ENCODE measurements at regions not wholly inside any gene's neighbourhood (a gene's known extent, or its start where the extent isn't known, plus 50 kb on each side); places are given as distances from the start of the nearest gene placed in this dataset.

- no peak for DNase-seq
- Histone ChIP-seq H2BK5ac (ENCODE audit: low read depth, low read length, poor library complexity) (no peak overlapping the region), H2AFZ (ENCODE audit: insufficient read depth, low read length, poor library complexity) (no peak overlapping the region), H3K4me2 (ENCODE audit: low read length) (no peak overlapping the region), H3K27me3 (ENCODE audit: insufficient read depth, low read length) (no peaks in the 10 kb centered on the region), H2AK5ac (ENCODE audit: low read length) (no peak overlapping the region), H3K79me1 (ENCODE audit: low read length) (no peaks in the 10 kb centered on the region), H3K14ac (ENCODE audit: low read length) (no peak overlapping the region), H4K12ac (ENCODE audit: low read depth, low read length) (no peak overlapping the region), H4K91ac (ENCODE audit: low read depth, low read length) (no peak overlapping the region), H3K18ac (ENCODE audit: low read length) (no peak overlapping the region), H3K4me3 (ENCODE audit: low read depth, low read length) (no peak overlapping the region), H3K27ac (ENCODE audit: low read depth, low read length) (no peak overlapping the region), H2BK120ac (ENCODE audit: insufficient read depth, low read length, poor library complexity) (no peak overlapping the region), H3K36me3 (ENCODE audit: control insufficient read depth in 1 of 2, insufficient read depth in 2 of 2, low read length in 2 of 2) (no peaks in the 10 kb centered on the region), H3K9me3 (ENCODE audit: insufficient read depth, low read depth, low read length) (no peaks in the 10 kb centered on the region), H3K4me1 (ENCODE audit: control insufficient read depth in 1 of 2, insufficient read depth in 2 of 2, low read length in 2 of 2) (no peaks in the 10 kb centered on the region), H3K4ac (ENCODE audit: low read depth, low read length) (no peak overlapping the region), H3K9ac (ENCODE audit: low read length) (no peak overlapping the region), H3K79me2 (ENCODE audit: control insufficient read depth, insufficient read depth, low read length, poor library complexity) (no peaks in the 10 kb centered on the region), H4K8ac (ENCODE audit: low read depth, low read length) (no peak overlapping the region), H3K23ac (ENCODE audit: low read length) (no peak overlapping the region), H2BK12ac (ENCODE audit: low read length) (no peak overlapping the region)
- WGBS (ENCODE audit: extremely low coverage, insufficient coverage, insufficient read length): no CpG with 5 or more reads among the region's 8 CpGs
Measured at GRCh38 chr4:182107931-182108330, 135.3 kb upstream of the TENM3 start.

- no peak overlapping the region for H4K12ac ChIP-seq (ENCODE audit: low read depth, low read length)
- no peak overlapping the region for H4K8ac ChIP-seq (ENCODE audit: low read depth, low read length)
- H3K9ac ChIP-seq (ENCODE audit: low read length): no peak overlapping the region
- H3K4me3 ChIP-seq (ENCODE audit: low read depth, low read length): no peak overlapping the region
- DNase-seq: no peak
- no peak overlapping the region for H4K91ac ChIP-seq (ENCODE audit: low read depth, low read length)
- H3K27me3 ChIP-seq (ENCODE audit: insufficient read depth, low read length): no peaks in the 10 kb centered on the region
- no peak overlapping the region for H3K27ac ChIP-seq (ENCODE audit: low read depth, low read length)
- no peaks in the 10 kb centered on the region for H3K79me1 ChIP-seq (ENCODE audit: low read length)
- H3K4me2 ChIP-seq (ENCODE audit: low read length): no peak overlapping the region
- no peaks in the 10 kb centered on the region for H3K4me1 ChIP-seq (ENCODE audit: control insufficient read depth in 1 of 2, insufficient read depth in 2 of 2, low read length in 2 of 2)
- no peak overlapping the region for H2BK120ac ChIP-seq (ENCODE audit: insufficient read depth, low read length, poor library complexity)
- no peak overlapping the region for H2AK5ac ChIP-seq (ENCODE audit: low read length)
- no peak overlapping the region for H3K4ac ChIP-seq (ENCODE audit: low read depth, low read length)
- no CpG with 5 or more reads among the region's 1 CpG for WGBS (ENCODE audit: extremely low coverage, insufficient coverage, insufficient read length)
- H3K14ac ChIP-seq (ENCODE audit: low read length): no peak overlapping the region
- no peak overlapping the region for H3K18ac ChIP-seq (ENCODE audit: low read length)
- no peak overlapping the region for H3K23ac ChIP-seq (ENCODE audit: low read length)
- no peaks in the 10 kb centered on the region for H3K36me3 ChIP-seq (ENCODE audit: control insufficient read depth in 1 of 2, insufficient read depth in 2 of 2, low read length in 2 of 2)
- no peaks in the 10 kb centered on the region for H3K9me3 ChIP-seq (ENCODE audit: insufficient read depth, low read depth, low read length)
- no peak overlapping the region for H2AFZ ChIP-seq (ENCODE audit: insufficient read depth, low read length, poor library complexity)
- no peak overlapping the region for H2BK12ac ChIP-seq (ENCODE audit: low read length)
- no peak overlapping the region for H2BK5ac ChIP-seq (ENCODE audit: low read depth, low read length, poor library complexity)
- no peaks in the 10 kb centered on the region for H3K79me2 ChIP-seq (ENCODE audit: control insufficient read depth, insufficient read depth, low read length, poor library complexity)
Measured at GRCh38 chr4:182111586-182111985, 131.6 kb upstream of the TENM3 start.

- H3K4me2 ChIP-seq (ENCODE audit: low read length): no peak overlapping the region
- no peaks in the 10 kb centered on the region for H3K27me3 ChIP-seq (ENCODE audit: insufficient read depth, low read length)
- DNase-seq: no peak
- no peak overlapping the region for H3K14ac ChIP-seq (ENCODE audit: low read length)
- H3K79me1 ChIP-seq (ENCODE audit: low read length): no peaks in the 10 kb centered on the region
- no peak overlapping the region for H3K4me3 ChIP-seq (ENCODE audit: low read depth, low read length)
- no peaks in the 10 kb centered on the region for H3K36me3 ChIP-seq (ENCODE audit: control insufficient read depth in 1 of 2, insufficient read depth in 2 of 2, low read length in 2 of 2)
- H2AK5ac ChIP-seq (ENCODE audit: low read length): no peak overlapping the region
- H3K27ac ChIP-seq (ENCODE audit: low read depth, low read length): no peak overlapping the region
- H4K12ac ChIP-seq (ENCODE audit: low read depth, low read length): no peak overlapping the region
- no peak overlapping the region for H3K18ac ChIP-seq (ENCODE audit: low read length)
- H4K91ac ChIP-seq (ENCODE audit: low read depth, low read length): no peak overlapping the region
- H2BK12ac ChIP-seq (ENCODE audit: low read length): no peak overlapping the region
- H3K79me2 ChIP-seq (ENCODE audit: control insufficient read depth, insufficient read depth, low read length, poor library complexity): no peaks in the 10 kb centered on the region
- no peaks in the 10 kb centered on the region for H3K9me3 ChIP-seq (ENCODE audit: insufficient read depth, low read depth, low read length)
- H2BK5ac ChIP-seq (ENCODE audit: low read depth, low read length, poor library complexity): no peak overlapping the region
- no peak overlapping the region for H2BK120ac ChIP-seq (ENCODE audit: insufficient read depth, low read length, poor library complexity)
- no peaks in the 10 kb centered on the region for H3K4me1 ChIP-seq (ENCODE audit: control insufficient read depth in 1 of 2, insufficient read depth in 2 of 2, low read length in 2 of 2)
- H3K9ac ChIP-seq (ENCODE audit: low read length): no peak overlapping the region
- no peak overlapping the region for H3K23ac ChIP-seq (ENCODE audit: low read length)
- no peak overlapping the region for H3K4ac ChIP-seq (ENCODE audit: low read depth, low read length)
- H4K8ac ChIP-seq (ENCODE audit: low read depth, low read length): no peak overlapping the region
- no peak overlapping the region for H2AFZ ChIP-seq (ENCODE audit: insufficient read depth, low read length, poor library complexity)
Measured at GRCh38 chr4:182113779-182114178, 129.4 kb upstream of the TENM3 start.

DNA sequence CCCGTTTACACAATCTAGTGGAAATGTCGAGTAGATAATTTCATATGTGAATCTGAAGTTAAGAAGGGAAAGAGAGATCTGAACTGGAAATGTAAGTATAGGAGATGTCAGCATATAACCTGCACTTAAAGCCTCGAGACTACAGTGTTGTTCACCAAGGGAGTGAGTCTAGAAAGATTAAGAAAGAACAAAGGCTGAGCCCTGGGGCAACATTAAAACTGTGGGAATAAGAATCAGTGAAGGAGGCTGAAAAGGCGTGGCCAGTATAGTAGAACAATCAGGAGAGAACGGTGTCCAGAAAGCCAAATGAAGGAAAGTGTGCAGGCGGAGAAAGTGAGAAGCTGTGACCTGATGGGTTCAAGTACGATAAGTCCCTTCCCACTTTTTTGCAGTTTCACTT is 118.8 kb upstream of the TENM3 start:
- Histone ChIP-seq H3K14ac (ENCODE audit: low read length) (no peak overlapping the region), H3K4me1 (ENCODE audit: control insufficient read depth in 1 of 2, insufficient read depth in 2 of 2, low read length in 2 of 2) (no peaks in the 10 kb centered on the region), H3K79me2 (ENCODE audit: control insufficient read depth, insufficient read depth, low read length, poor library complexity) (no peaks in the 10 kb centered on the region), H3K79me1 (ENCODE audit: low read length) (no peaks in the 10 kb centered on the region), H3K27me3 (ENCODE audit: insufficient read depth, low read length) (no peaks in the 10 kb centered on the region), H2AK5ac (ENCODE audit: low read length) (no peak overlapping the region), H4K12ac (ENCODE audit: low read depth, low read length) (no peak overlapping the region), H2BK5ac (ENCODE audit: low read depth, low read length, poor library complexity) (no peak overlapping the region), H3K9me3 (ENCODE audit: insufficient read depth, low read depth, low read length) (no peaks in the 10 kb centered on the region), H3K4me3 (ENCODE audit: low read depth, low read length) (no peak overlapping the region), H4K91ac (ENCODE audit: low read depth, low read length) (no peak overlapping the region), H2BK120ac (ENCODE audit: insufficient read depth, low read length, poor library complexity) (no peak overlapping the region), H3K4ac (ENCODE audit: low read depth, low read length) (no peak overlapping the region), H3K4me2 (ENCODE audit: low read length) (no peak overlapping the region), H3K18ac (ENCODE audit: low read length) (no peak overlapping the region), H3K27ac (ENCODE audit: low read depth, low read length) (no peak overlapping the region), H2BK12ac (ENCODE audit: low read length) (no peak overlapping the region), H2AFZ (ENCODE audit: insufficient read depth, low read length, poor library complexity) (no peak overlapping the region), H4K8ac (ENCODE audit: low read depth, low read length) (no peak overlapping the region), H3K36me3 (ENCODE audit: control insufficient read depth in 1 of 2, insufficient read depth in 2 of 2, low read length in 2 of 2) (no peaks in the 10 kb centered on the region), H3K23ac (ENCODE audit: low read length) (no peak overlapping the region), H3K9ac (ENCODE audit: low read length) (no peak overlapping the region)
- no peak for DNase-seq
- WGBS (ENCODE audit: extremely low coverage, insufficient coverage, insufficient read length): no CpG with 5 or more reads among the region's 7 CpGs

DNA sequence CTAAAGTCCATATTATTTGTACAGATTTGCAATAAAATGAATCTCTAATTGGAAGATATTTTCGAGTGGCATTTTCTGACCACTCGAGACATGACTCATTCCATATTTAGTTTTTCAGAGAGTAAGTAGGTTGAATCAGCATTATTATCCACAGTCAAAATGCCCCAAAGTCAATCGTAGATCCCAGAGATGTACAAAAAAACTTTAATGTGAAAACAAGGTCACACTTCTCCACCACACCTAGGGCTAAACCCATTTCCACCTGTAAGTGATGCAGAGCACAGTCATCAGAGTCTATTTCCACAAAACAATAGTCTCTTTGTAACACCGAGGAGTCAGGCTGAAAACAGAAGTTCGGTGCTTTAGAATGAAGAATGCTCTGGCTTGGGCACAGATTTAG is 117.1 kb upstream of the TENM3 start:
- DNase-seq: no peak
- no peak overlapping the region for H2BK12ac ChIP-seq (ENCODE audit: low read length)
- no peak overlapping the region for H4K8ac ChIP-seq (ENCODE audit: low read depth, low read length)
- H3K4ac ChIP-seq (ENCODE audit: low read depth, low read length): no peak overlapping the region
- H3K27ac ChIP-seq (ENCODE audit: low read depth, low read length): no peak overlapping the region
- H4K12ac ChIP-seq (ENCODE audit: low read depth, low read length): no peak overlapping the region
- H4K91ac ChIP-seq (ENCODE audit: low read depth, low read length): no peak overlapping the region
- no peaks in the 10 kb centered on the region for H3K79me1 ChIP-seq (ENCODE audit: low read length)
- no CpG with 5 or more reads among the region's 5 CpGs for WGBS (ENCODE audit: extremely low coverage, insufficient coverage, insufficient read length)
- H2AFZ ChIP-seq (ENCODE audit: insufficient read depth, low read length, poor library complexity): no peak overlapping the region
- H3K14ac ChIP-seq (ENCODE audit: low read length): no peak overlapping the region
- no peak overlapping the region for H3K4me3 ChIP-seq (ENCODE audit: low read depth, low read length)
- no peak overlapping the region for H2BK5ac ChIP-seq (ENCODE audit: low read depth, low read length, poor library complexity)
- no peak overlapping the region for H2AK5ac ChIP-seq (ENCODE audit: low read length)
- no peaks in the 10 kb centered on the region for H3K4me1 ChIP-seq (ENCODE audit: control insufficient read depth in 1 of 2, insufficient read depth in 2 of 2, low read length in 2 of 2)
- no peaks in the 10 kb centered on the region for H3K27me3 ChIP-seq (ENCODE audit: insufficient read depth, low read length)
- no peaks in the 10 kb centered on the region for H3K79me2 ChIP-seq (ENCODE audit: control insufficient read depth, insufficient read depth, low read length, poor library complexity)
- no peaks in the 10 kb centered on the region for H3K36me3 ChIP-seq (ENCODE audit: control insufficient read depth in 1 of 2, insufficient read depth in 2 of 2, low read length in 2 of 2)
- no peak overlapping the region for H2BK120ac ChIP-seq (ENCODE audit: insufficient read depth, low read length, poor library complexity)
- no peak overlapping the region for H3K18ac ChIP-seq (ENCODE audit: low read length)
- H3K9me3 ChIP-seq (ENCODE audit: insufficient read depth, low read depth, low read length): no peaks in the 10 kb centered on the region
- no peak overlapping the region for H3K9ac ChIP-seq (ENCODE audit: low read length)
- H3K4me2 ChIP-seq (ENCODE audit: low read length): no peak overlapping the region
- no peak overlapping the region for H3K23ac ChIP-seq (ENCODE audit: low read length)
